ENCODE measurements at regions not wholly inside any gene's neighbourhood (a gene's known extent, or its start where the extent isn't known, plus 50 kb on each side); places are given as distances from the start of the nearest gene placed in this dataset.

GRCh38 chr12:85373045-85373444 lies 93.0 kb downstream of the ALX1 start:
- H3K36me3 Mint-ChIP-seq = no peaks in the 10 kb centered on the region
- DNase-seq (ENCODE audit: low spot score) = no peak
- no peaks in the 10 kb centered on the region for H3K4me1 Mint-ChIP-seq
- no peak for TF ChIP-seq ZNF396 (CRISPR knock-in tag; IDR thresholded peaks at IDR 0.05; ENCODE audit: borderline replicate concordance)
- TF ChIP-seq ETV6 (CRISPR knock-in tag; IDR thresholded peaks at IDR 0.05) = no peak
- TF ChIP-seq FOXP1 (CRISPR knock-in tag; IDR thresholded peaks at IDR 0.05; ENCODE audit: borderline replicate concordance) = no peak
- TF ChIP-seq CREM (CRISPR knock-in tag; IDR thresholded peaks at IDR 0.05) = no peak
- TF ChIP-seq GTF2I (CRISPR knock-in tag; conservative IDR thresholded peaks at IDR 0.05) = no peak
- no peak for TF ChIP-seq USF2 (CRISPR knock-in tag; IDR thresholded peaks at IDR 0.05)
- TF ChIP-seq NR1H2 (CRISPR knock-in tag; IDR thresholded peaks at IDR 0.05) = no peak
- no peak for TF ChIP-seq ZNF425 (CRISPR knock-in tag; conservative IDR thresholded peaks at IDR 0.05)
- H3K27ac Mint-ChIP-seq = no peak overlapping the region
- H3K4me3 Mint-ChIP-seq = no peak overlapping the region
- ChIA-PET POLR2A (no interaction called here), CTCF (no interaction called here)
- no peak for ATAC-seq
- peaks cover 26% of the 10 kb centered on the region for H3K27me3 Mint-ChIP-seq (ENCODE audit: low read depth)
- no peaks in the 10 kb centered on the region for H3K9me3 Mint-ChIP-seq

GRCh38 chr12:85374981-85375380 lies 95.0 kb downstream of the ALX1 start:
- DNase-seq (ENCODE audit: low spot score) = no peak
- no peak overlapping the region for H3K4me3 Mint-ChIP-seq
- peaks cover 10% of the 10 kb centered on the region for H3K27me3 Mint-ChIP-seq (ENCODE audit: low read depth)
- H3K27ac Mint-ChIP-seq = no peak overlapping the region
- no peaks in the 10 kb centered on the region for H3K4me1 Mint-ChIP-seq
- ATAC-seq = no peak
- TF ChIP-seq CBFB (CRISPR knock-in tag; IDR thresholded peaks at IDR 0.05; ENCODE audit: low read depth) (no peak), FOXP1 (CRISPR knock-in tag; IDR thresholded peaks at IDR 0.05; ENCODE audit: borderline replicate concordance) (no peak), ARID4B (CRISPR knock-in tag; IDR thresholded peaks at IDR 0.05; ENCODE audit: borderline replicate concordance) (no peak)
- H3K9me3 Mint-ChIP-seq = no peaks in the 10 kb centered on the region
- ChIA-PET CTCF (no interaction called here), POLR2A (no interaction called here)
- H3K36me3 Mint-ChIP-seq = no peaks in the 10 kb centered on the region

- ChIA-PET POLR2A (no interaction called here), CTCF (no interaction called here)
- Mint-ChIP-seq H3K4me3 (no peak overlapping the region), H3K4me1 (no peaks in the 10 kb centered on the region), H3K27me3 (ENCODE audit: low read depth) (no peaks in the 10 kb centered on the region), H3K9me3 (no peaks in the 10 kb centered on the region), H3K27ac (no peak overlapping the region), H3K36me3 (no peaks in the 10 kb centered on the region)
- TF ChIP-seq AR (CRISPR knock-in tag; IDR thresholded peaks at IDR 0.05) (no peak), ZSCAN18 (CRISPR knock-in tag; IDR thresholded peaks at IDR 0.05) (no peak), ZNF396 (CRISPR knock-in tag; IDR thresholded peaks at IDR 0.05; ENCODE audit: borderline replicate concordance) (no peak), MAX (CRISPR knock-in tag; IDR thresholded peaks at IDR 0.05) (no peak), FOXP1 (CRISPR knock-in tag; IDR thresholded peaks at IDR 0.05; ENCODE audit: borderline replicate concordance) (no peak), CBFB (CRISPR knock-in tag; IDR thresholded peaks at IDR 0.05; ENCODE audit: low read depth) (no peak), ETV6 (CRISPR knock-in tag; IDR thresholded peaks at IDR 0.05) (no peak), ATF6 (CRISPR knock-in tag; IDR thresholded peaks at IDR 0.05) (no peak), ATF3 (CRISPR knock-in tag; conservative IDR thresholded peaks at IDR 0.05) (no peak), SP1 (CRISPR knock-in tag; conservative IDR thresholded peaks at IDR 0.05) (no peak)
- DNase-seq (ENCODE audit: low spot score) (no peak), ATAC-seq (no peak)
Measured at GRCh38 chr12:85385406-85385805, 105.4 kb downstream of the ALX1 start.

All from WTC11 (cell line).